KMS-11 (cell line): ENCODE measurements at regions not wholly inside any gene's neighbourhood (a gene's known extent, or its start where the extent isn't known, plus 50 kb on each side); places are given as distances from the start of the nearest gene placed in this dataset.

Experiments
- H2AFZ ChIP-seq: fragments of 200-600 bp; sonication (generic); 2 replicates; pipeline ENCODE4 v1.6.1; 2016; ENCODE audit warnings: antibody characterized with exemption, mixed run types, low read depth
- H3K27ac ChIP-seq: fragments of 200-600 bp; sonication (generic); 2 replicates; pipeline ENCODE4 v1.6.1; 2016; ENCODE audit warnings: mild to moderate bottlenecking, mixed run types
- H3K27me3 ChIP-seq: fragments of 200-600 bp; sonication (generic); 2 replicates; pipeline ENCODE4 v1.6.1; 2017; ENCODE audit warnings: mild to moderate bottlenecking, low read depth, mixed run types, moderate library complexity; ENCODE audit not compliant: insufficient read depth
- H3K36me3 ChIP-seq: fragments of 200-600 bp; sonication (generic); 2 replicates; pipeline ENCODE4 v1.6.1; 2017; ENCODE audit warnings: mild to moderate bottlenecking, mixed run types; ENCODE audit not compliant: insufficient read depth
- H3K4me1 ChIP-seq: fragments of 200-600 bp; sonication (generic); 2 replicates; pipeline ENCODE4 v1.6.1; 2016; ENCODE audit warnings: mild to moderate bottlenecking, low read depth, mixed run types; ENCODE audit not compliant: poor library complexity, severe bottlenecking
- H3K4me2 ChIP-seq: fragments of 200-600 bp; sonication (generic); 2 replicates; pipeline ENCODE4 v1.7.0; 2016; ENCODE audit warnings: mild to moderate bottlenecking, mixed run types
- H3K4me3 ChIP-seq: fragments of 200-600 bp; sonication (generic); IDR thresholded peaks from 2 replicates; pipeline ENCODE4 v1.6.1; 2017; ENCODE audit warnings: low read depth, low read length, mixed read lengths; ENCODE audit not compliant: insufficient read depth
- H3K79me2 ChIP-seq: fragments of 200-600 bp; sonication (generic); 2 replicates; pipeline ENCODE4 v1.6.1; 2016; ENCODE audit warnings: low read depth, mixed run types; ENCODE audit not compliant: insufficient read depth
- H3K9ac ChIP-seq: fragments of 200-600 bp; sonication (generic); 2 replicates; pipeline ENCODE4 v1.6.1; 2016; ENCODE audit warnings: mild to moderate bottlenecking, mixed run types
- H4K20me1 ChIP-seq: fragments of 200-600 bp; sonication (generic); 2 replicates; pipeline ENCODE4 v1.6.1; 2016; ENCODE audit warnings: mild to moderate bottlenecking, mixed run types; ENCODE audit not compliant: insufficient read depth
- CTCF ChIP-seq: fragments of 200-600 bp; sonication (generic); conservative IDR thresholded peaks from 2 replicates; pipeline ENCODE4 v1.6.1; 2017; ENCODE audit warnings: low read depth, mild to moderate bottlenecking, antibody characterized with exemption, low read length, moderate library complexity, mixed read lengths

- H3K4me3 ChIP-seq: no peak overlapping the region
- H3K4me2 ChIP-seq: no peak overlapping the region
- no peak overlapping the region for H3K27ac ChIP-seq
- H3K36me3 ChIP-seq: no peaks in the 10 kb centered on the region
- no peaks in the 10 kb centered on the region for H3K4me1 ChIP-seq
- no peaks in the 10 kb centered on the region for H4K20me1 ChIP-seq
- no peak for TF ChIP-seq CTCF
- H3K79me2 ChIP-seq: no peaks in the 10 kb centered on the region
- no peaks in the 10 kb centered on the region for H3K27me3 ChIP-seq
- H3K9ac ChIP-seq: no peak overlapping the region
- H2AFZ ChIP-seq: no peak overlapping the region
Observed at GRCh38 chr2:226190479-226191252, 609.0 kb downstream of the IRS1 start.

- no peak overlapping the region for H3K4me2 ChIP-seq
- no peak overlapping the region for H2AFZ ChIP-seq
- H3K36me3 ChIP-seq: no peaks in the 10 kb centered on the region
- no peak for TF ChIP-seq CTCF
- H3K4me1 ChIP-seq: no peaks in the 10 kb centered on the region
- H3K4me3 ChIP-seq: no peak overlapping the region
- H4K20me1 ChIP-seq: no peaks in the 10 kb centered on the region
- no peaks in the 10 kb centered on the region for H3K27me3 ChIP-seq
- no peak overlapping the region for H3K9ac ChIP-seq
- H3K79me2 ChIP-seq: no peaks in the 10 kb centered on the region
- no peak overlapping the region for H3K27ac ChIP-seq
Observed at GRCh38 chr2:226189061-226189460, 610.6 kb downstream of the IRS1 start.

- Histone ChIP-seq H3K4me3 (no peak overlapping the region), H3K4me2 (no peak overlapping the region), H3K79me2 (no peaks in the 10 kb centered on the region), H4K20me1 (no peaks in the 10 kb centered on the region), H3K27ac (no peak overlapping the region), H3K9ac (no peak overlapping the region), H2AFZ (no peak overlapping the region), H3K27me3 (no peaks in the 10 kb centered on the region), H3K4me1 (no peaks in the 10 kb centered on the region), H3K36me3 (no peaks in the 10 kb centered on the region)
- no peak for TF ChIP-seq CTCF
Observed at GRCh38 chr2:226187616-226188015, 612.0 kb downstream of the IRS1 start.

- Histone ChIP-seq H3K36me3 (no peaks in the 10 kb centered on the region), H3K4me3 (no peak overlapping the region), H3K4me1 (no peaks in the 10 kb centered on the region), H4K20me1 (no peaks in the 10 kb centered on the region), H3K4me2 (no peak overlapping the region), H3K27ac (no peak overlapping the region), H3K9ac (no peak overlapping the region), H3K79me2 (no peaks in the 10 kb centered on the region), H2AFZ (no peak overlapping the region), H3K27me3 (no peaks in the 10 kb centered on the region)
- no peak for TF ChIP-seq CTCF
Observed at GRCh38 chr2:226187156-226187555, 612.5 kb downstream of the IRS1 start.
